ENCODE measurements at regions not wholly inside any gene's neighbourhood (a gene's known extent, or its start where the extent isn't known, plus 50 kb on each side); places are given as distances from the start of the nearest gene placed in this dataset.

- Histone ChIP-seq H3K4me1 (ENCODE audit: control insufficient read depth, extremely low read depth, insufficient read depth, low read length) (no peaks in the 10 kb centered on the region), H3K9me1 (replicated peaks; ENCODE audit: control insufficient read depth, extremely low read depth, insufficient read depth, low read length) (no peaks in the 10 kb centered on the region), H3K9ac (replicated peaks; ENCODE audit: extremely low read depth, insufficient read depth, low read length) (no peak overlapping the region), H3K79me2 (ENCODE audit: control insufficient read depth, insufficient read depth, low read length) (no peaks in the 10 kb centered on the region), H3K27ac (ENCODE audit: insufficient read depth, low read depth, low read length) (no peak overlapping the region), H3K4me2 (ENCODE audit: insufficient read depth, low read length) (no peak overlapping the region), H3K4me3 (replicated peaks in 1 of 3; ENCODE audit: insufficient read depth in 1 of 3, low read depth in 1 of 3, low read length in 3 of 3) (no peak overlapping the region), H3K36me3 (ENCODE audit: control insufficient read depth in 2 of 2, extremely low read depth in 1 of 2, insufficient read depth in 2 of 2, low read length in 2 of 2) (no peaks in the 10 kb centered on the region), H3K9me3 (replicated peaks; ENCODE audit: control insufficient read depth, insufficient read depth, low read length) (no peaks in the 10 kb centered on the region), H4K20me1 (replicated peaks; ENCODE audit: control insufficient read depth, extremely low read depth, insufficient read depth, low read length) (no peaks in the 10 kb centered on the region), H3K27me3 (ENCODE audit: control insufficient read depth in 2 of 2, insufficient read depth in 2 of 2, low read length in 2 of 2) (peaks cover 0 to 4% of the 10 kb centered on the region in 2 experiments), H2AFZ (ENCODE audit: low read depth, low read length) (no peak overlapping the region)
- FAIRE-seq (no peak), DNase-seq (ENCODE audit: low read depth, low spot score) (peak; percentile 2)
- POLR2A ChIA-PET: no interaction called here
- intact Hi-C loops (cut with micrococcal nuclease) (no loop called here), dilution Hi-C loops (cut with MboI; ENCODE audit: extremely low pct_ligation_motif_present, low sequenced_read_pairs) (no loop called here)
- BruUV-seq (replicated peaks): no TSS peak
- TF ChIP-seq POLR2A (IDR thresholded peaks at IDR 0.05; ENCODE audit: low read depth, low read length) (no peak), GATA2 (IDR thresholded peaks at IDR 0.05; ENCODE audit: insufficient read depth, insufficient read length, low read depth, low read length) (no peak), CTCF (IDR thresholded peaks at IDR 0.05; ENCODE audit: extremely low read depth in 1 of 2, insufficient read depth in 1 of 2, low read depth in 1 of 2, low read length in 2 of 2) (no peak), MAX (IDR thresholded peaks at IDR 0.05; ENCODE audit: insufficient read depth, insufficient read length) (no peak), POLR2AphosphoS5 (IDR thresholded peaks at IDR 0.05; ENCODE audit: insufficient read depth, low read depth, low read length) (no peak)
- CTCF ChIA-PET: no interaction called here
Measured at GRCh38 chr9:90965226-90966030, 163.8 kb downstream of the SYK start.

GRCh38 chr9:90966031-90966290, 164.3 kb downstream of the SYK start:
- no peak for TF ChIP-seq POLR2AphosphoS5 (IDR thresholded peaks at IDR 0.05; ENCODE audit: insufficient read depth, low read depth, low read length)
- no peak overlapping the region for H3K9ac ChIP-seq (replicated peaks; ENCODE audit: extremely low read depth, insufficient read depth, low read length)
- H3K9me3 ChIP-seq (replicated peaks; ENCODE audit: control insufficient read depth, insufficient read depth, low read length): no peaks in the 10 kb centered on the region
- H3K36me3 ChIP-seq (ENCODE audit: control insufficient read depth in 2 of 2, extremely low read depth in 1 of 2, insufficient read depth in 2 of 2, low read length in 2 of 2): no peaks in the 10 kb centered on the region
- H3K27me3 ChIP-seq (ENCODE audit: control insufficient read depth in 2 of 2, insufficient read depth in 2 of 2, low read length in 2 of 2): peaks cover 0 to 4% of the 10 kb centered on the region in 2 experiments
- no peaks in the 10 kb centered on the region for H3K9me1 ChIP-seq (replicated peaks; ENCODE audit: control insufficient read depth, extremely low read depth, insufficient read depth, low read length)
- FAIRE-seq (no peak), DNase-seq (ENCODE audit: low read depth, low spot score) (peak; percentile 20)
- BruUV-seq (replicated peaks): no TSS peak
- no peak overlapping the region for H3K27ac ChIP-seq (ENCODE audit: insufficient read depth, low read depth, low read length)
- no peak overlapping the region for H2AFZ ChIP-seq (ENCODE audit: low read depth, low read length)
- dilution Hi-C loops (cut with MboI; ENCODE audit: extremely low pct_ligation_motif_present, low sequenced_read_pairs): no loop called here
- POLR2A ChIA-PET: no interaction called here
- H3K4me2 ChIP-seq (ENCODE audit: insufficient read depth, low read length): no peak overlapping the region
- H4K20me1 ChIP-seq (replicated peaks; ENCODE audit: control insufficient read depth, extremely low read depth, insufficient read depth, low read length): no peaks in the 10 kb centered on the region
- no peaks in the 10 kb centered on the region for H3K4me1 ChIP-seq (ENCODE audit: control insufficient read depth, extremely low read depth, insufficient read depth, low read length)
- no peaks in the 10 kb centered on the region for H3K79me2 ChIP-seq (ENCODE audit: control insufficient read depth, insufficient read depth, low read length)
- H3K4me3 ChIP-seq (replicated peaks in 1 of 3; ENCODE audit: insufficient read depth in 1 of 3, low read depth in 1 of 3, low read length in 3 of 3): no peak overlapping the region
- intact Hi-C loops (cut with micrococcal nuclease): no loop called here
- CTCF ChIA-PET: no interaction called here
